Activated CD8-positive, alpha-beta T cell treated with anti-CD3 and anti-CD28 coated beads for 36 hours (primary cell): ENCODE measurements at regions not wholly inside any gene's neighbourhood (a gene's known extent, or its start where the extent isn't known, plus 50 kb on each side); places are given as distances from the start of the nearest gene placed in this dataset.

Experiments used
- ATAC-seq: fragments of 200-7000 bp; cut with Tn5 transposase; one replicate; pipeline ENCODE4 v1.10.0; 2021; ENCODE audit warnings: mild to moderate bottlenecking, moderate library complexity
- CTCF ChIA-PET: fragments of 350-600 bp; sonication (Branson Sonifier 250); formaldehyde crosslinking; loops from one replicate; lab custom pipeline; 2021; ENCODE audit warnings: antibody characterized with exemption; lab: Charles Lee
- POLR2A ChIA-PET: fragments of 350-600 bp; sonication (Branson Sonifier 250); formaldehyde crosslinking; loops from one replicate; lab custom pipeline; 2021; ENCODE audit warnings: antibody characterized with exemption; lab: Charles Lee
- DNase-seq: peaks from one replicate; pipeline ENCODE4 v3.0.0-alpha.2; 2020
- H3K27ac Mint-ChIP-seq: one replicate; pipeline ENCODE4 v1.8.0; 2021; ENCODE audit warnings: mild to moderate bottlenecking, mixed read lengths
- H3K27me3 Mint-ChIP-seq: one replicate; pipeline ENCODE4 v1.8.0; 2021; ENCODE audit warnings: mixed read lengths
- H3K36me3 Mint-ChIP-seq: one replicate; pipeline ENCODE4 v1.8.0; 2021; ENCODE audit warnings: low read depth, mixed read lengths
- H3K4me1 Mint-ChIP-seq: one replicate; pipeline ENCODE4 v1.8.0; 2021; ENCODE audit warnings: low read depth, mixed read lengths
- H3K4me3 Mint-ChIP-seq: one replicate; pipeline ENCODE4 v1.8.0; 2021; ENCODE audit warnings: mild to moderate bottlenecking, moderate library complexity, mixed read lengths
- H3K9me3 Mint-ChIP-seq: one replicate; pipeline ENCODE4 v1.8.0; 2021; ENCODE audit warnings: mixed read lengths
- CTCF ChIP-seq: fragments of 200-600 bp; IDR thresholded peaks from one replicate; pipeline ENCODE4 v1.8.0; 2022; ENCODE audit warnings: antibody characterized with exemption, mild to moderate bottlenecking
- intact Hi-C: fragments of 100-400 bp; cut with micrococcal nuclease; formaldehyde crosslinking; loops from one replicate; pipeline ENCODE4 v1.10.0; 2022

GRCh38 chr3:72095521-72095920, 310.6 kb upstream of the PROK2 start:
- no peak for TF ChIP-seq CTCF
- intact Hi-C loops: no loop called here
- H3K4me1 Mint-ChIP-seq: peaks cover 13% of the 10 kb centered on the region
- H3K27ac Mint-ChIP-seq: no peak overlapping the region
- ChIA-PET CTCF (interaction anchor here (0.6 kb wide), 1 partner anchor 169 kb away, joined by 3 read pairs; no protein-coding TSS in a partner anchor), POLR2A (interaction anchor here (1.2 kb wide), 1 partner anchor 40 kb away, joined by 3 read pairs; no protein-coding TSS in a partner anchor)
- peaks cover 10% of the 10 kb centered on the region for H3K27me3 Mint-ChIP-seq
- DNase-seq: no peak
- ATAC-seq: no peak
- H3K36me3 Mint-ChIP-seq: no peaks in the 10 kb centered on the region
- no peak overlapping the region for H3K4me3 Mint-ChIP-seq
- no peaks in the 10 kb centered on the region for H3K9me3 Mint-ChIP-seq

GRCh38 chr3:72093992-72094334, 309.0 kb upstream of the PROK2 start:
- ChIA-PET CTCF (no interaction called here), POLR2A (interaction anchor here (0.6 kb wide), 1 partner anchor 11 kb away, joined by 3 read pairs; no protein-coding TSS in a partner anchor)
- ATAC-seq: no peak

GRCh38 chr3:72093270-72093991, 308.5 kb upstream of the PROK2 start:
- POLR2A ChIA-PET: interaction anchor here (0.6 kb wide), 1 partner anchor 11 kb away, joined by 3 read pairs; no protein-coding TSS in a partner anchor
- Mint-ChIP-seq H3K27me3 (peaks cover 2% of the 10 kb centered on the region), H3K9me3 (no peaks in the 10 kb centered on the region), H3K4me1 (no peaks in the 10 kb centered on the region), H3K4me3 (no peak overlapping the region), H3K27ac (no peak overlapping the region), H3K36me3 (no peaks in the 10 kb centered on the region)
- intact Hi-C loops: no loop called here
- TF ChIP-seq CTCF: no peak
- no peak for ATAC-seq
- no peak for DNase-seq
- CTCF ChIA-PET: no interaction called here

More at GRCh38 chr3:72093992-72094334, 309.0 kb upstream of the PROK2 start:
- intact Hi-C loops: no loop called here
- DNase-seq: no peak
- no peaks in the 10 kb centered on the region for H3K9me3 Mint-ChIP-seq
- TF ChIP-seq CTCF: no peak
- H3K27me3 Mint-ChIP-seq: peaks cover 4% of the 10 kb centered on the region
- H3K4me3 Mint-ChIP-seq: no peak overlapping the region
- no peaks in the 10 kb centered on the region for H3K4me1 Mint-ChIP-seq
- no peak overlapping the region for H3K27ac Mint-ChIP-seq
- H3K36me3 Mint-ChIP-seq: no peaks in the 10 kb centered on the region

GRCh38 chr3:72092778-72093177, 307.8 kb upstream of the PROK2 start:
- H3K36me3 Mint-ChIP-seq: no peaks in the 10 kb centered on the region
- DNase-seq (no peak), ATAC-seq (no peak)
- H3K27me3 Mint-ChIP-seq: peaks cover 2% of the 10 kb centered on the region
- intact Hi-C loops: no loop called here
- ChIA-PET POLR2A (no interaction called here), CTCF (no interaction called here)
- H3K4me1 Mint-ChIP-seq: no peaks in the 10 kb centered on the region
- H3K4me3 Mint-ChIP-seq: no peak overlapping the region
- no peaks in the 10 kb centered on the region for H3K9me3 Mint-ChIP-seq
- TF ChIP-seq CTCF: no peak
- H3K27ac Mint-ChIP-seq: no peak overlapping the region

- intact Hi-C loops: no loop called here
- no peak for TF ChIP-seq CTCF
- ATAC-seq (no peak), DNase-seq (no peak)
- no peaks in the 10 kb centered on the region for H3K9me3 Mint-ChIP-seq
- H3K4me1 Mint-ChIP-seq: no peaks in the 10 kb centered on the region
- CTCF ChIA-PET: no interaction called here
- H3K27me3 Mint-ChIP-seq: peaks cover 3% of the 10 kb centered on the region
- H3K4me3 Mint-ChIP-seq: no peak overlapping the region
- no peaks in the 10 kb centered on the region for H3K36me3 Mint-ChIP-seq
- no peak overlapping the region for H3K27ac Mint-ChIP-seq
- POLR2A ChIA-PET: no interaction called here
These were observed 303.6 kb upstream of the PROK2 start for GRCh38 chr3:72088486-72089025.
